ENCODE measurements at regions not wholly inside any gene's neighbourhood (a gene's known extent, or its start where the extent isn't known, plus 50 kb on each side); places are given as distances from the start of the nearest gene placed in this dataset.
"Not testable (repeated sequence)": the region's sequence is repeated elsewhere in the genome, so short reads cannot be mapped to it uniquely, and the experiment has no call there.

GRCh38 chr16:21487956-21488355 is 111.4 kb upstream of the METTL9 start:
- not testable (repeated sequence) for DNase-seq (ENCODE audit: low read depth in 3 of 3)

- DNase-seq (ENCODE audit: low read depth in 3 of 3) = not testable (repeated sequence)
These were observed 100.3 kb upstream of the METTL9 start for GRCh38 chr16:21499046-21499445.

DNA sequence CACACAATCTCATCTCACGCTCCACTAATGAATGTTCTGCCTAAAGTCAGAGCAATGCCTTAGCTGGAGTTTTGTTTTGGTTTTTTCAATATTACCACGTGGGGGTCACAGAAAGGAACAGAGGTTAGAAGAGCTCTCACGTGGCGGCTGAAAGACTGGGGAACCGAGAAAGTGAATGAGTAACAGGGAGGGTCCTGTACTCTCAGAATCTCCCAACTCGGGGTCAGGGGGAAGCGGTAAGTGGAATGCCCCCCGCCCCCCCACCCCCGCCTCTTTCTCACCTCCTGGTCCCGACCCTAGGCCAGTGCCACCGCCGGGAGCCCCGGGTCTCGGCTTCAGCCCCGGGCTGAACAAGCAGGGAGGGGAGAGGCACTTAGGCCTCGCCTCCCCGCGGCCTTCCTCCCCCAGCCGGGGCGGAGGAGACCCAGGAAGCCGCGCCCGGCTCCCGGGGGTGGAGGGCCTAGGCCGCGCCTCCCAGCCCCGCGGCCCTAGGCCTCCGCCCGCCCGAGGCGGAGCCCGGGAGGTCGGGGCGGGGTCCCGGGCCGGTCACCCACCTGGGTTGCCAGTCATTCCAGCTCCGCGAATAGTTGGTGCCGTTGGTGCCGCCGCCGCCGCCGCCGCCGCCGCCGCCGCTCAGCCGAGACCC is 98.0 kb upstream of the METTL9 start:
- peak in 1 of 3 experiments; percentile 65 for DNase-seq (ENCODE audit: low read depth in 3 of 3)

DNA sequence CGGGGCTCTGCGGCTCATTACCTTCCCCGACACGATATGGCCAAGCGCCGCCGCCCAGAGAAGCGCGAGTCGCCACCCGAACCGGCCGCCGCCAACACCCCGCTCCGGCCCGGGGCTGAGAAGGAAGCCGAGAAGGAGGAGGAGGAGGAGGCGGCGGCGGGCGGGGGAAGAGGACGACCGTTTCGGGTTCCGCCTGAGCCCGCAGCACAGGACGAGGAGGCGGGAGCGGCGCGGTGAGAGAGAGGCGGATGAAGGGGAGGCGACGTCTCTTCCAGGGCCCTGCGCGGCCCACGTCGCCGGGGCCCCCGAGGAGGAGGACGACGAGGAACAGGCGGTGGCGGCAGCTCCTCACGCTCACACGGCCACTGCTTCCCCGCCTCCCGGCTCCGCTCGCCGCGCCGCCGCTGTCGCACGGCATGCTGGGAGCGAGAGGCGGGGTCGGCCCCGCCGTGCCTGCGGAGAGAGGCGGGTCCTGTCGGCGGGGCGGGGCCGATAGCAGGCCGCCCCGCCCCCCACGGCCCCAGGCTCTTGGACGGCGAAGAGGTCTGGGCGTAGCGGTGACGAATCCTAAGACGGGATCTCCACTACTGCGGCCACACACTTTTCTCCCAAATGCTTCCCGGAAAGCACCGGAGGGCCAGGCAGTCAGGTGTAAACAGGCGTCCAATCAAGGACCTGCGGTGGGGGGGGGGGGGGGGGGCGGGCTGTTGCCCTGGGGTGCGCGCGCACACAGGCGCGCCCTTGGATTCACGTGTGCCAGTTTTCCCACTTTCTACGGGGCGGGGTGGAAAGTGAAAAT is 97.3 kb upstream of the METTL9 start:
- DNase-seq (ENCODE audit: low read depth in 3 of 3) = peak; percentile 74 to 86 (median 77)

DNA sequence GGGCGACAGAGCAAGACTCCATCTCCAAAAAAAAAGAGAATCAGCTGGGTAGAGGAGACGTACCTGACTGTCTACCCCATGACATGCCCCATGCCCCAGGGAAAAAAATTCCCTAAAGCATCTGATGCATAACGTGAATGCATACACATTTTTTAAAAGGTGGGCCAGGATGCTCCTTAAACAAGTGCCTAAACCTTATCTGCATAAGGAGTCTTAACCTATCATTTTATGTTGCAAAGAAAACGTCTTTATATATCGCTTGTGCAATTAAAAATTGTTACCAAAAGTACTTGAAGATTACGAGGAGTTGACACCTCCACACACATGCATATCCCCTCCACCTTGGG is 95.8 kb upstream of the METTL9 start:
- not testable (repeated sequence) for DNase-seq (ENCODE audit: low read depth in 3 of 3)

GRCh38 chr16:21503941-21504832 is 95.2 kb upstream of the METTL9 start:
- not testable (repeated sequence) for DNase-seq (ENCODE audit: low read depth in 3 of 3)

DNA sequence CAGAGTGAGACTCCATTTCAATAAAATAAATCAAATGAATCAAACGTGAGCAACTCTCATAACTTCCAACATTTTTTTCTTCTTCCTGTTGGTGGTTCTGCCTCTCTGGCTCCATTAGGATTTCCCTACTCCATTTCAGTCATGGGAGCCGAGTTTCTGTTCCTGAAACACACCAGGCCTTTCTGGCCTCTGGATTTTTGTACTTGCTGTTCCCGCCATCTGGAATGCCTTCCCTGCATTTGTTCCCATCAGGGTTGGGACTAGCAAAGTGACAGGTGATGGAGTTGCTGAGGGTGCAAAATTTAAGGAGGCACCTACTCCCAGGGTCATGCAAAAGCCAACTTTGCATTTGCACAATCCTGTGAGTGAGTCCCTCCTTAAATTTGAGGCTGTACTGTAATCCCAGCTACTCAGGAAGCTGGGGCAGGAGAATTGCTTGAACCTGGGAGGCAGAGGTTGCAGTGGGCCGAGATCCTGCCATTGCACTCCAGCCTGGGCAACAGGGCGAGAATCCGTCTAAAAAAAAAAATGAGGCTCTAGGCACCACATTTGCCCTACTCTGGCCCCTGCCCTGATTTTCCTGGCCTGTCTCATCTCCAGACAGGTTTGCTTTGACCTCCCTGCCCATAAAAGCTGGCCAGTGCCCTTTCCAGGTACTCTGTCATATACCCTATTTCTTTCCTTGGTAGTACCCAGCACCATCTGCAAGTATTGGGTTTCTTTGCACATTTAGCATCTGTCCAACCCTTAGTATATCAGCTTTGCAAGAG is 93.4 kb upstream of the METTL9 start:
- not testable (repeated sequence) for DNase-seq (ENCODE audit: low read depth in 3 of 3)

DNA sequence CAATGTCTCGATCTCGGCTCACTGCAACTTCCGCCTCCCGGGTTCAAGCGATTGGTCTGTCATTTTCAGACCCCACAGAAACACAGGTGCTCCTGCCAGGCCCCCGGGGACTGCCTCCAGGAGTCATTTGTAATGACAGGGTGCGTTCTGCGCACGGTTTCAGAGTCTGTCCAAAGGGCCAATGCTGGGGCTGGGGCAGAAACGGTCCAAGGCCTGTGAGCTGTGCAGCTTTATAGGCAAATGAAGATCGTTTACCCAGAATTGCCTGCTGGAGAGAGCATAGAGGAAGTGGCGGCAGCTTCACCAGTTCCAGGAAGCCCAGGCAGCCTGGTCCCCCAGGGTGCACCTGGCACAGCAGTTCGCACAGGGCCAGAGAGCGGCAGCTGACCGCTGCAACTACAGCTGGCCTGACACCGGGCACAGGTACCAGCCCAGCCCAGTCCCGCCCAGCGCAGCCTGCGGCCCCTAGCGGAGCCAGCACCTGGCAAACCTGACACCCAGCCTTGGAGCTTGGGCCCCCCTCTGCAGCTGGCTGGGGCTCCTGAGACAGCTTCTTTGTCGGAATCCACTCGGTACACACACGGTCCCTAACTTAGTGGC is 92.4 kb upstream of the METTL9 start:
- DNase-seq (ENCODE audit: low read depth in 3 of 3) = peak in 1 of 3 experiments; percentile 38

GRCh38 chr16:21507631-21508305 is 91.6 kb upstream of the METTL9 start:
- DNase-seq (ENCODE audit: low read depth in 3 of 3) = not testable (repeated sequence)

DNA sequence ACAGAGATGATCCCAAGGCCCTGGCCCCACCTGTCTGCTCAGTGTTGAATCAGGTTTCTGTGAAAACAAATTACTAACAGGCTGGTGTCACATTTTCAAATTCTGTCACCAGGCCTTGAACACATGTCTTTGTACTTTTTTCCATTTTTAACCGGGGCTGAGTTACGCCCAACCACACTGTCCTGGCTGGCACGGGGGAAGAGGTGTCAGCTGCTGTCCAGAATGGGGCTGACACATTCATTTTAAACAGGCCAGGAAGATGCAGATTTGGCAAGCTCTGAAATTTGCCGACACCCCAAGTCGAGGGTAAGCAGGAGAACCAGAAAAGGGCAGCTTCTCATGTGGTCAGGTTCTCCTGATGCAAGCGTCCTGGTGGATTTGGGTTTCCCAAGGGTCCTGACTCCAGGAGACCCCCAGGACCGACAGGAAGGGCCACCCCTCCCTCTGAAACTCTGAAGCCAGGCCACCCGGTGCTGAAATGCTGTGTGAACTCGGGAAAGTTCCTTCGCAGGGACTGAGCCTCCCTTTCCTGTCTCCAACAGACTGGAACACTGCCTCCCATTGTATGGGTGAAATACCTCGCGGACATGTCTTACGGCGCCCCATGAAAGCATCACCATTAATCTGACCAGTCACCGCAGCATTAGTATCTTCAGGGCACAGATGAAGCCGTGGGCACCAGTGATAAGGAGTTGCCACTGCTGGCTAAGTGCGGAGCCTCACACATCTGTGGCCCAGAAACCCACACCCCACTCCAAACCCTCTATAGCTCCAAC is 90.5 kb upstream of the METTL9 start:
- peak in 1 of 3 experiments; percentile 24 for DNase-seq (ENCODE audit: low read depth in 3 of 3)

DNA sequence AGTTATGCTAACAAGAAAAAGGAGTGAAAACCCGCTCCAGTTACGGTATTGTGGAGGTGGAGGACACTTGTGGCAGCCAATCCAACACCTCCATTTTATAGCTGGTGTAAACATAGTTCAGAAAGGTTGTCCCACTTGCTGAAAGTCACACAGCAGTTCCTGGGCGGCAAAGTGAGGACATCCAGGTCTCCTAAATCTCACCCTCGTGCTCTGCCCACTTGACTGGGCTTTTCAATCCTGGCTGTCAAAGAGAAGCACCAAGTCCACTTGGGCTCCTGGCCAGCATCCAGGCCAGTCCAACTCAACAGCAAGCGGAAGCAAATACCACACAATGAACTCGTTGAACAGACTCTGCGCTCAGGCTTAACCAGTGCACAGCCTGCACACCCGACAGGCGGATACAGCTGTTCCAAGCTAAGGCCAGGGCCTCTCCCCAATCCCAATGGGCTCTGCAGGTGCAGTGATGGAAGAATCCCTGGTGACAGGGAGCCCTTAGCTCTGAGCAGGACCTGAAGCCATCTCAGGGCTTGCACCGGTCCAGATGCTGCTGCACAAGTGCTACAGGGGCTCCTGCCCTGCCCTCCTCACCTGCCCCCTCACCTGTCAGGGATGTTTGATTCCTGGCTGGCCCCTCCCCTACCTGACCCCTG is 89.8 kb upstream of the METTL9 start:
- DNase-seq (ENCODE audit: low read depth in 3 of 3) = not testable (repeated sequence)

- DNase-seq (ENCODE audit: low read depth in 3 of 3) = not testable (repeated sequence)
These were observed 88.5 kb upstream of the METTL9 start for GRCh38 chr16:21510869-21511255.

DNA sequence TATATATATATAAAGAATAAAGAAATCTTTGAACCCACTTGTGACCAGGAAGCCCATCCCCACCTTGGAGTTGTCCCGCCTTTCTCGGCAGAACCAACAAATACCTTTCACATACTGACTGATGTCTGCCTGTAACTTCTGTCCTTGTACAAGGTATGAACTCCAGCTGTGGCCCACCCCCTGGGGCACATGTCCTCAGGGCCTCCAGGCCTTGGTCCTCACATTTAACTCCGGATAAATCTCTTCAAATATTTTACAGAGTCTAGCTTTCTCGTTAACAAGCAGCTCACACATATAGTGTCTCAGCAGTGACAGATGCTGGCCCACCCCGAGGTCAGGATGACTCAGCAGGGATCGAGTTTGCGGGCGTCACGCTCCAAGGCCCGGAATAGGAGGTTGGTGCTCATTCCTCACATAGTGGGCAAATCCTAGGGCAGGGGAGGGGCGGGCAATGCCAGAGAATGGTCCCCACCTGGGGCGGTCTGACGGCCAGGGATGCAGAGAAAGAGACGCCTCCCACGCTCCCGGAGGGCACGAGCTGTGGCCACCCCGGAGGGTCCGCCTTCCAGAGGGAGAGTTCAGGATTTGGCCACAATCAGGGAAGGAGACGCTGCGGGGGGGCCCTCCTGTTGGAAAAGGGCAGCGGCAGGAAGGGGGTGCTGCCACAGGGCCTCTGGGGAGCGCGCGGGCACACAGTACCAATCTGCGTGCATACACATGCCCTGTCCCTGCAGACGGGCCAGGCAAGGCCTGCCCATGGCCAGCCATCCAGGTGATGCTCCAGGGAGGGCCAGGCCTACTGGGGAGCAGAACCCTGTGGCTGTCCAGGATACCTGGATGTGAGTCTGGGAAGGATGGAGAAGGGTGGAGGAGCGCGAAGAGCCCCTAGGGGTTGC is 87.8 kb upstream of the METTL9 start:
- DNase-seq (ENCODE audit: low read depth in 3 of 3) = not testable (repeated sequence)

- not testable (repeated sequence) for DNase-seq (ENCODE audit: low read depth in 3 of 3)
These were observed 86.8 kb upstream of the METTL9 start for GRCh38 chr16:21512280-21513192.

- DNase-seq (ENCODE audit: low read depth in 3 of 3) = not testable (repeated sequence)
These were observed 86.0 kb upstream of the METTL9 start for GRCh38 chr16:21513337-21513741.

- DNase-seq (ENCODE audit: low read depth in 3 of 3) = not testable (repeated sequence)
These were observed 85.4 kb upstream of the METTL9 start for GRCh38 chr16:21513812-21514473.

All from stimulated activated CD4-positive, alpha-beta T cell treated with anti-CD3 and anti-CD28 coated beads, TNF-alpha, amount 100 ng/mL, for 24 hours (primary cell).